Ishikawa (cell line): ENCODE measurements at regions not wholly inside any gene's neighbourhood (a gene's known extent, or its start where the extent isn't known, plus 50 kb on each side); places are given as distances from the start of the nearest gene placed in this dataset.

Source experiments
- CEBPB ChIP-seq: IDR thresholded peaks from 2 replicates; pipeline ENCODE4 v1.6.1; 2012
- CREB1 ChIP-seq: IDR thresholded peaks from 2 replicates; pipeline ENCODE4 v1.6.1; 2012; ENCODE audit warnings: low read depth
- EGR1 ChIP-seq: IDR thresholded peaks from 2 replicates; pipeline ENCODE4 v1.6.1; 2012
- EP300 ChIP-seq: IDR thresholded peaks from 2 replicates; pipeline ENCODE4 v1.6.1; 2012; ENCODE audit warnings: borderline replicate concordance
- FOXM1 ChIP-seq: IDR thresholded peaks from 2 replicates; pipeline ENCODE4 v1.6.1; 2012; ENCODE audit warnings: low read depth, borderline replicate concordance
- MAX ChIP-seq: IDR thresholded peaks from 2 replicates; pipeline ENCODE4 v1.6.1; 2012
- NFIC ChIP-seq: IDR thresholded peaks from 2 replicates; pipeline ENCODE4 v1.6.1; 2012
- RAD21 ChIP-seq: IDR thresholded peaks from 2 replicates; pipeline ENCODE4 v1.6.1; 2012; ENCODE audit warnings: low read depth
- REST ChIP-seq: IDR thresholded peaks from 2 replicates; pipeline ENCODE4 v1.6.1; 2012; ENCODE audit warnings: low read depth, mild to moderate bottlenecking
- TAF1 ChIP-seq: IDR thresholded peaks from 2 replicates; pipeline ENCODE4 v1.6.1; 2012; ENCODE audit warnings: low read depth, mild to moderate bottlenecking
- TCF12 ChIP-seq: IDR thresholded peaks from 2 replicates; pipeline ENCODE4 v1.6.1; 2012; ENCODE audit warnings: low read depth
- TEAD4 ChIP-seq: IDR thresholded peaks from 2 replicates; pipeline ENCODE4 v1.6.1; 2012
- USF1 ChIP-seq: IDR thresholded peaks from 2 replicates; pipeline ENCODE4 v1.6.1; 2012
- YY1 ChIP-seq: IDR thresholded peaks from 2 replicates; pipeline ENCODE4 v1.6.1; 2012; ENCODE audit warnings: low read depth
- ZBTB7A ChIP-seq: IDR thresholded peaks from 2 replicates; pipeline ENCODE4 v1.6.1; 2012; ENCODE audit warnings: low read depth

GRCh38 chr6:113357041-113357440 lies 500.1 kb upstream of the MARCKS start:
- TF ChIP-seq EGR1 = no peak
- no peak for TF ChIP-seq YY1
- no peak for TF ChIP-seq TEAD4
- no peak for TF ChIP-seq TAF1
- TF ChIP-seq MAX = no peak
- no peak for TF ChIP-seq NFIC
- no peak for TF ChIP-seq ZBTB7A
- no peak for TF ChIP-seq CREB1
- TF ChIP-seq FOXM1 = no peak

GRCh38 chr6:113358063-113358583 lies 499.0 kb upstream of the MARCKS start:
- TF ChIP-seq EP300 = no peak
- TF ChIP-seq MAX = no peak
- TF ChIP-seq TAF1 = no peak
- no peak for TF ChIP-seq FOXM1
- TF ChIP-seq ZBTB7A = no peak
- no peak for TF ChIP-seq TCF12

GRCh38 chr6:113359155-113360140 lies 497.7 kb upstream of the MARCKS start:
- TF ChIP-seq TAF1 (no peak), RAD21 (no peak), EGR1 (no peak), MAX (no peak), TEAD4 (no peak), FOXM1 (no peak)

- TF ChIP-seq MAX (no peak), CEBPB (no peak), TCF12 (no peak), ZBTB7A (no peak), NFIC (no peak), YY1 (no peak), FOXM1 (no peak)
Measured at GRCh38 chr6:113361014-113361645, 496.0 kb upstream of the MARCKS start.

- no peak for TF ChIP-seq NFIC
- no peak for TF ChIP-seq EP300
- TF ChIP-seq TAF1 = no peak
- TF ChIP-seq USF1 = no peak
- TF ChIP-seq CREB1 = no peak
Measured at GRCh38 chr6:113362301-113363047, 494.7 kb upstream of the MARCKS start.

- TF ChIP-seq MAX (no peak), EP300 (no peak), EGR1 (no peak), TEAD4 (no peak), CEBPB (no peak), NFIC (no peak), CREB1 (no peak), REST (no peak), RAD21 (no peak), YY1 (no peak), USF1 (no peak)
Measured at GRCh38 chr6:113363048-113363798, 493.9 kb upstream of the MARCKS start.
